ENCODE measurements at regions not wholly inside any gene's neighbourhood (a gene's known extent, or its start where the extent isn't known, plus 50 kb on each side); places are given as distances from the start of the nearest gene placed in this dataset.

DNA sequence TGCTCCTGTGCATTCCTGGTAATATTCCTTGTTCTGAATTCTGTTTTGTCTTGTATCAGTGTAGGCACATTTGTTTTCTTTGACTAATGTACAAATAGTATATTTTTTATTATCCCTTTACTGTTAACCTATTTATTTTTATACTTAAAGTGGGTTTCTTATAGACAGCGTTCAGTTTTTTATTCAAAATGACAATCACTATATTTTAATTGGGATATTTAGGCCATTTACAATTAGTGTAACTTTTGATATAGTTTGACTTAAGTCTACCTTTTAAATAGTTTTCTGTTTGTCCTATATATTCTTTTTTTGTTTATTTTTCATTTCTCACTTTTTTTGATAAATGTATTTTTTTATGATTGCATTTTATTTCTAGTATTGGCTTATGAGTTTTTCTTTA, 219.8 kb downstream of the DNAJB9 start:
- TF ChIP-seq, protein P1, sequence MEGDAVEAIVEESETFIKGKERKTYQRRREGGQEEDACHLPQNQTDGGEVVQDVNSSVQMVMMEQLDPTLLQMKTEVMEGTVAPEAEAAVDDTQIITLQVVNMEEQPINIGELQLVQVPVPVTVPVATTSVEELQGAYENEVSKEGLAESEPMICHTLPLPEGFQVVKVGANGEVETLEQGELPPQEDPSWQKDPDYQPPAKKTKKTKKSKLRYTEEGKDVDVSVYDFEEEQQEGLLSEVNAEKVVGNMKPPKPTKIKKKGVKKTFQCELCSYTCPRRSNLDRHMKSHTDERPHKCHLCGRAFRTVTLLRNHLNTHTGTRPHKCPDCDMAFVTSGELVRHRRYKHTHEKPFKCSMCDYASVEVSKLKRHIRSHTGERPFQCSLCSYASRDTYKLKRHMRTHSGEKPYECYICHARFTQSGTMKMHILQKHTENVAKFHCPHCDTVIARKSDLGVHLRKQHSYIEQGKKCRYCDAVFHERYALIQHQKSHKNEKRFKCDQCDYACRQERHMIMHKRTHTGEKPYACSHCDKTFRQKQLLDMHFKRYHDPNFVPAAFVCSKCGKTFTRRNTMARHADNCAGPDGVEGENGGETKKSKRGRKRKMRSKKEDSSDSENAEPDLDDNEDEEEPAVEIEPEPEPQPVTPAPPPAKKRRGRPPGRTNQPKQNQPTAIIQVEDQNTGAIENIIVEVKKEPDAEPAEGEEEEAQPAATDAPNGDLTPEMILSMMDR (IDR thresholded peaks at IDR 0.05) = no peak
- TF ChIP-seq POLR2AphosphoS5 (IDR thresholded peaks at IDR 0.05) (no peak), POLR2A (IDR thresholded peaks at IDR 0.05; ENCODE audit: low read depth) (no peak), EP300 (IDR thresholded peaks at IDR 0.05) (no peak)

Data from esophagus muscularis mucosa (tissue), 4 donors.